Tibial artery (tissue), 4 donors: ENCODE measurements at regions not wholly inside any gene's neighbourhood (a gene's known extent, or its start where the extent isn't known, plus 50 kb on each side); places are given as distances from the start of the nearest gene placed in this dataset.

Experiments
- DNase-seq, 2 donors: peaks; one replicate each; pipeline ENCODE4 v3.0.0-alpha.2; 2019
- H3K27ac ChIP-seq, 2 donors: fragments of 200-600 bp; sonication (generic) in 1 of 2; 1 replicate in 1 of 2; 2 replicates in 1 of 2; pipeline ENCODE4 v1.5.1; 2018 to 2019; ENCODE audit warnings: mild to moderate bottlenecking in 1 of 2
- H3K27me3 ChIP-seq, 2 donors: fragments of 200-600 bp; sonication (generic) in 1 of 2; one replicate each; pipeline versions ENCODE4 v1.5.1 to v1.6.0; 2016 to 2019
- H3K36me3 ChIP-seq, 3 donors: fragments of 200-600 bp; sonication (generic) in 2 of 3; one replicate each; pipeline ENCODE4 v1.5.1; 2016 to 2019; ENCODE audit warnings: mild to moderate bottlenecking in 2 of 3
- H3K4me1 ChIP-seq, 4 donors: fragments of 200-600 bp; sonication (generic) in 2 of 4; 1 replicate in 3 of 4; 2 replicates in 1 of 4; pipeline ENCODE4 v1.5.1; 2016 to 2019
- H3K4me3 ChIP-seq, 2 donors: fragments of 200-600 bp; sonication (generic) in 1 of 2; 1 replicate in 1 of 2; 2 replicates in 1 of 2; pipeline ENCODE4 v1.5.1; 2018 to 2019; ENCODE audit warnings: mild to moderate bottlenecking in 2 of 2
- H3K9me3 ChIP-seq, 3 donors: fragments of 200-600 bp; sonication (generic) in 1 of 3; one replicate each; pipeline ENCODE4 v1.5.1; 2016 to 2019
- intact Hi-C: fragments of 100-400 bp; cut with DNase I; formaldehyde crosslinking; loops from one replicate; pipeline ENCODE4 v1.15.0; 2023; ENCODE audit warnings: low total_unique reads
- TF ChIP-seq, protein P1 (sequence below), 2 experiments: fragments of 200-600 bp in 1 of 2; fragments of 450-650 bp in 1 of 2; IDR thresholded peaks; one replicate each; pipeline ENCODE4 v1.5.1; 2017 to 2019; ENCODE audit warnings: antibody characterized with exemption in 2 of 2, mild to moderate bottlenecking in 1 of 2, moderate library complexity in 1 of 2

DNA sequence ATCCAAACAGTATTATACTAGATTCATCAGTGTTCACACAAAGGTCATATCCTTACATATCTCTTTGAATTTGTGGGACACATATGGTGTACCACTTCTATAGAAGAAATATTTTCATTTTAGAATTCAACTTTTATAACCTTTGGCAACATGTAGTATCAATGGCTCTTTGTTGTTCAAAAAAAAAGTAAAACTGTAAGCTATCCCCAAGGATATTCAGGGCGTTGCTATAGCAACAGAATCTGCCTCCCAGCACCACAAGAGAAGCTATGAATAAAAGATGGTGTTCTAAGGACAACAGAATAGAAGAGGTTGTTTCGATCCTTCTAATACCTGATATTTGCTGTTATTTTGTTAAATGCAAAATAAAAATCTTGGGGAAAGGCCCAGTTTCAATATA, 139.3 kb downstream of the BRMS1L start:
- TF ChIP-seq, protein P1, sequence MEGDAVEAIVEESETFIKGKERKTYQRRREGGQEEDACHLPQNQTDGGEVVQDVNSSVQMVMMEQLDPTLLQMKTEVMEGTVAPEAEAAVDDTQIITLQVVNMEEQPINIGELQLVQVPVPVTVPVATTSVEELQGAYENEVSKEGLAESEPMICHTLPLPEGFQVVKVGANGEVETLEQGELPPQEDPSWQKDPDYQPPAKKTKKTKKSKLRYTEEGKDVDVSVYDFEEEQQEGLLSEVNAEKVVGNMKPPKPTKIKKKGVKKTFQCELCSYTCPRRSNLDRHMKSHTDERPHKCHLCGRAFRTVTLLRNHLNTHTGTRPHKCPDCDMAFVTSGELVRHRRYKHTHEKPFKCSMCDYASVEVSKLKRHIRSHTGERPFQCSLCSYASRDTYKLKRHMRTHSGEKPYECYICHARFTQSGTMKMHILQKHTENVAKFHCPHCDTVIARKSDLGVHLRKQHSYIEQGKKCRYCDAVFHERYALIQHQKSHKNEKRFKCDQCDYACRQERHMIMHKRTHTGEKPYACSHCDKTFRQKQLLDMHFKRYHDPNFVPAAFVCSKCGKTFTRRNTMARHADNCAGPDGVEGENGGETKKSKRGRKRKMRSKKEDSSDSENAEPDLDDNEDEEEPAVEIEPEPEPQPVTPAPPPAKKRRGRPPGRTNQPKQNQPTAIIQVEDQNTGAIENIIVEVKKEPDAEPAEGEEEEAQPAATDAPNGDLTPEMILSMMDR (IDR thresholded peaks at IDR 0.05), result no peak
- intact Hi-C loops, result no loop called here
- Histone ChIP-seq H3K36me3 (no peaks in the 10 kb centered on the region), H3K9me3 (no peaks in the 10 kb centered on the region), H3K27me3 (no peaks in the 10 kb centered on the region), H3K27ac (no peak overlapping the region), H3K4me1 (no peaks in the 10 kb centered on the region), H3K4me3 (no peak overlapping the region)
- no peak for DNase-seq

DNA sequence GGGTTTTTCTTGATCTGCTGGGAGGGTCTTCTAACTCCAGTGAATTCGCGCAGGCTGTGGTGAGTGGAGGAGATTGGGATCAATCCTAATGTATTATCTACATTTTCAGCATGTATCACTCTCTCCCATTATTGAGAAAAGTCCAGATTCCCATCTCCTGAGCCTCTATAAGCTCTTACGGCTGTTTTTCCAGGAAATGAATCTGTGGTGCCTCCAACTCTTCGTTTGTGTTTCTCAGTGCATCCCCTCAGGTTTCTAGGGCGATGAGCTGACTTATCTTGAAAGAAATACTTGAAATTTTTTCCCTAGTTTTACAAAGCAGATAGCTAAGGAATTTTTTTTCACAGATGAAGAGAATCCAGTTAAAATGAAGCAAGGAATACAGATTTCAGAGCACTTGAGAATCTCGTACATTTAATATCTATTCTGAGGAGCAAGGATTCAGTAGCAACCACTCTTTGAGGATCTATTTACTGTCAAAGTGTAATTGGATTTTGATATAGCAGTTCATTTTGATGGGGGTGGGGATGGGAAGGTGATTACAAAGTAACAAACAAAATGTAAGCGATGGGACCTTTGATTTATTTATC, 138.7 kb downstream of the BRMS1L start:
- Histone ChIP-seq H3K9me3 (no peaks in the 10 kb centered on the region), H3K36me3 (no peaks in the 10 kb centered on the region), H3K27me3 (no peaks in the 10 kb centered on the region), H3K4me3 (no peak overlapping the region), H3K4me1 (no peaks in the 10 kb centered on the region), H3K27ac (no peak overlapping the region)
- TF ChIP-seq, protein P1 (IDR thresholded peaks at IDR 0.05), result no peak
- intact Hi-C loops, result no loop called here
- no peak for DNase-seq

DNA sequence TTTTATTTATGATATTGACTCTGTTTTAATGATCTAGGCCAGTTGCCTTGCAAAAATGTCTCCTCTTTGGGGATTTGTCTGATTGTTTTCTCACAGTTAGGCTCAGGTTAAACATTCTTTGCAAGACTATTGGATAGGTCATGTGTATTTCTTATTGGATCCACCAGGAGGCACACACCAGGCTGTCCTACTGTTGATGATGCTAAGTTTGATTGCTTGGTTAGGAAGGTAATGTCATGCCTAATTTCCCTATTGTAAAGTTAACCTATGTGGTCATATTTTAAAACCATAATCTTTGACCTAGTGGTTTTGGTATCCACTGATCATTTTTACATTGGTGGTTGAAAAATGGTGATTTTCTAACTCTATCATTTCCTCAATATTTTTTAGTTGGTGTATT, 137.1 kb downstream of the BRMS1L start:
- Histone ChIP-seq H3K4me3 (no peak overlapping the region), H3K27ac (no peak overlapping the region), H3K4me1 (no peaks in the 10 kb centered on the region), H3K27me3 (no peaks in the 10 kb centered on the region), H3K36me3 (no peaks in the 10 kb centered on the region), H3K9me3 (no peaks in the 10 kb centered on the region)
- intact Hi-C loops, result no loop called here
- no peak for DNase-seq
- TF ChIP-seq, protein P1 (IDR thresholded peaks at IDR 0.05), result no peak

DNA sequence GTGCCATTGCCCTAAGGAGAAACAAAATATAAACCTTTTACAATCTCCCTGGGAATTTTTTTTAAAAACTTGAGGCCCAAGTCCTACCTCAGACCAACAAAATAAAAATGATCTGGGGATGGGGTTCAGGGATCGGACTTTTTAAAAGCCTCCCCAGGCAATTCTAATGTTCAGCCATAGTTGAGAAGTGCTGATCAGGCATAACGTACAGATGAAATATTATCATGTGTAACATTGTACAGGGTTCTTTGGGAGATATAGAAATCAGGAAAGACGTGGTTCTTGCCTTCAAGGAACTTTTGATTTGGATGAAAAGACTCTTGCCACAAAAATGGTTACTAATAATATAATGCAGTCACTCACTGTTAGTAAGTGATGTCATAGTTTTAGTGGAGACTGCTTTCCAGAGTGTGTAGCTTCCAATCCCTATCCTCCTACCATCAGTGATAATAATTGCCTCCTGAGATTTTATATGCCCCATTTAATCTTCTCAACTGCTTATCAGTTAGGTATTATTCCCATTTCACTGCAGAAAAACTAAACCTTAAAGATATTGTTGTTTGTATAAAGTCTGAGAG, 135.6 kb downstream of the BRMS1L start:
- Histone ChIP-seq H3K36me3 (no peaks in the 10 kb centered on the region), H3K27me3 (no peaks in the 10 kb centered on the region), H3K9me3 (no peaks in the 10 kb centered on the region), H3K4me1 (no peaks in the 10 kb centered on the region), H3K4me3 (no peak overlapping the region), H3K27ac (no peak overlapping the region)
- DNase-seq, result no peak
- intact Hi-C loops, result no loop called here
- TF ChIP-seq, protein P1 (IDR thresholded peaks at IDR 0.05), result no peak

DNA sequence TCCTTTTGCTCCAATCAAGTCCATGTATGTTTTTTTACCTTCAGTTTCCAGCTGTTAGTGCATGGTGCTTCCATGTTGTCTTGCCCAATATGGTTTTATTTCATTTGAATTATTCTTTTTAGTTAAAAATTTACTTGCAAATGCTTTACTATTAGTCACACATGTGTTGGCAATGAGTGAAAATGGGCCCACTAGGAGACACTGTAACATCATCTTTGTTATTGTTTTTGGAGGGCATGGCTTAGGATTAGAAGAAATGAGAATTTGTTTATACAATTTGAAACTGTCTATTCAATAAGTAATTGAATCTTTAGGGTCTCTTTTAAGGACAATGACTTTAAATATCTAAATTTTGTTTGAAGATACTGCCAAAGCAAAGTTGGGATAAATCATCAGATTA, 133.7 kb downstream of the BRMS1L start:
- no peak for DNase-seq
- intact Hi-C loops, result no loop called here
- H3K27me3 ChIP-seq, result no peaks in the 10 kb centered on the region
- no peaks in the 10 kb centered on the region for H3K36me3 ChIP-seq
- no peaks in the 10 kb centered on the region for H3K9me3 ChIP-seq
- TF ChIP-seq, protein P1 (IDR thresholded peaks at IDR 0.05), result no peak
- H3K4me3 ChIP-seq, result no peak overlapping the region
- no peaks in the 10 kb centered on the region for H3K4me1 ChIP-seq
- H3K27ac ChIP-seq, result no peak overlapping the region

DNA sequence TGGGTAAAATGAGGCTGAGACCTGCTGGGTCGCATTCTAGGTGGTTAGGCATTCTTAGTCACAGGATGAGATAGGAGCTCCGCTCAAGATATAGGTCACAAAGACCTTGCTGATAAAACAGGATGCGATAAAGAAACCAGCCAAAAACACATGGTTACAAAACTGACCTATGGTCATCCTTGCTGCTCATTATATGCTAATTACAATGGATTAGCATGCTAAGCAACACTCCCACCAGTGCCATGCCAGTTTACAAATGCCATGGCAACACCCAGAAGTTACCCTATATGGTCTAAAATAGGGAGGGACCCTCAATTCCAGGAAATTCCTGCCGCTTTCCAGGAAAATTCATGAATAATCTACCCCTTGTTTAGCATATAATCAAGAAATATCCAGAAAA, 132.4 kb downstream of the BRMS1L start:
- H3K9me3 ChIP-seq, result no peaks in the 10 kb centered on the region

More for the DNA sequence above, 132.4 kb downstream of the BRMS1L start:
- Histone ChIP-seq H3K27me3 (no peaks in the 10 kb centered on the region), H3K4me1 (no peaks in the 10 kb centered on the region), H3K4me3 (no peak overlapping the region), H3K36me3 (no peaks in the 10 kb centered on the region), H3K27ac (no peak overlapping the region)
- TF ChIP-seq, protein P1 (IDR thresholded peaks at IDR 0.05), result no peak
- DNase-seq, result no peak
- intact Hi-C loops, result no loop called here
